ENCODE measurements at regions not wholly inside any gene's neighbourhood (a gene's known extent, or its start where the extent isn't known, plus 50 kb on each side); places are given as distances from the start of the nearest gene placed in this dataset.
"Not testable (repeated sequence)": the region's sequence is repeated elsewhere in the genome, so short reads cannot be mapped to it uniquely, and the experiment has no call there.

GRCh38 chr3:89946884-89947283 is 839.5 kb downstream of the EPHA3 start:
- Histone ChIP-seq H3K9ac (ENCODE audit: low read length) (no peak overlapping the region), H3K27ac (ENCODE audit: low read depth, low read length) (no peak overlapping the region), H3K9me3 (ENCODE audit: low read length) (no peaks in the 10 kb centered on the region), H3K4me3 (ENCODE audit: low read depth in 1 of 2, low read length in 2 of 2) (no peak overlapping the region), H3K36me3 (ENCODE audit: insufficient read depth, low read length) (no peaks in the 10 kb centered on the region), H3K4me1 (ENCODE audit: insufficient read depth, low read length) (no peaks in the 10 kb centered on the region), H3K27me3 (ENCODE audit: control insufficient read depth in 1 of 2, insufficient read depth in 2 of 2, low read length in 2 of 2) (no peaks in the 10 kb centered on the region)

GRCh38 chr3:89947337-89947954 is 840.0 kb downstream of the EPHA3 start:
- H3K27me3 ChIP-seq (ENCODE audit: control insufficient read depth in 1 of 2, insufficient read depth in 2 of 2, low read length in 2 of 2) = no peaks in the 10 kb centered on the region
- H3K9me3 ChIP-seq (ENCODE audit: low read length) = no peaks in the 10 kb centered on the region
- H3K4me3 ChIP-seq (ENCODE audit: low read depth in 1 of 2, low read length in 2 of 2) = no peak overlapping the region
- H3K36me3 ChIP-seq (ENCODE audit: insufficient read depth, low read length) = no peaks in the 10 kb centered on the region
- H3K9ac ChIP-seq (ENCODE audit: low read length) = no peak overlapping the region
- H3K27ac ChIP-seq (ENCODE audit: low read depth, low read length) = no peak overlapping the region
- no peaks in the 10 kb centered on the region for H3K4me1 ChIP-seq (ENCODE audit: insufficient read depth, low read length)

- H3K36me3 ChIP-seq (ENCODE audit: insufficient read depth, low read length) = no peaks in the 10 kb centered on the region
Measured at GRCh38 chr3:89948008-89948407, 840.6 kb downstream of the EPHA3 start.

DNA sequence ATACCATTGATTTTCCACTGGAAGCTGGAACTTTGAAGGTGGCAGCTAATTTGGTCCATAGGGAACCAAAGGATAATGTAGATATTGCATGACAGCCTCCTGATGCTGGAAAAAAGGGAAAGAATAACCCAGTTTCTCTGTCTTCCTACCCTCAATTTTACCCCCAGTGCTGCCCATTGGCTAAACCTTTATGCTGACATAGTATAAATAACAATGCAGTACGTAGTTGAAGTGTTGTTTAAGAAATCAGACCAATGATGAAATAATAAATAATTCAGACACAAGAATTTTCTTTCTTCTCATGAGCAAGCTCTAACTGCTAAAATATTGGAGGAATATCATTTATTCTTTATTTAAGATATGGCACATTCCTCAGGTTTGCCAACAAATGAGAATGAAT is 843.4 kb downstream of the EPHA3 start:
- no peaks in the 10 kb centered on the region for H3K27me3 ChIP-seq (ENCODE audit: control insufficient read depth in 1 of 2, insufficient read depth in 2 of 2, low read length in 2 of 2)
- H3K4me3 ChIP-seq (ENCODE audit: low read depth in 1 of 2, low read length in 2 of 2) = no peak overlapping the region
- no peaks in the 10 kb centered on the region for H3K36me3 ChIP-seq (ENCODE audit: insufficient read depth, low read length)
- peaks cover 18% of the 10 kb centered on the region for H3K4me1 ChIP-seq (ENCODE audit: insufficient read depth, low read length)
- H3K9ac ChIP-seq (ENCODE audit: low read length) = no peak overlapping the region
- H3K27ac ChIP-seq (ENCODE audit: low read depth, low read length) = no peak overlapping the region
- H3K9me3 ChIP-seq (ENCODE audit: low read length) = no peaks in the 10 kb centered on the region

More at GRCh38 chr3:89948008-89948407, 840.6 kb downstream of the EPHA3 start:
- Histone ChIP-seq H3K4me3 (ENCODE audit: low read depth in 1 of 2, low read length in 2 of 2) (no peak overlapping the region), H3K4me1 (ENCODE audit: insufficient read depth, low read length) (peaks cover 3% of the 10 kb centered on the region), H3K9me3 (ENCODE audit: low read length) (no peaks in the 10 kb centered on the region), H3K9ac (ENCODE audit: low read length) (no peak overlapping the region), H3K27ac (ENCODE audit: low read depth, low read length) (no peak overlapping the region), H3K27me3 (ENCODE audit: control insufficient read depth in 1 of 2, insufficient read depth in 2 of 2, low read length in 2 of 2) (no peaks in the 10 kb centered on the region)

DNA sequence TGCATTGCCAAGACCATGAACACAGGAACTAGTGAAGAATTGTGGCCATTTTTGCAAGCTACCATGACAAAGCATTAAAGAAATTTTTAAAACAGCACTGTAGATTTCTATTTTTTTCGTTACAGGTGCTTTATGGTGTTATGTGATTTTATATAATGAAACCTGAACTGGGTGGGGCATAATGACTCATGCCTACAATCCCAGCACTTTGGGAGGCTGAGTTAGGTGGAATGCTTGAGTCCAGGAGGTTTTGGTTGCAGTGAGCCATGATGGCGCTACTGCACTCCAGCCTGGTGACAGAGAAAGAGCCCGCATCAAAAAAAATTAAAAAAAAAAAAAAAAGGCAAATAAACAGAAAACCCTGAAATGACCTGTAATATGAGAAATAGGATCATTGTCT is 846.7 kb downstream of the EPHA3 start:
- Histone ChIP-seq H3K4me1 (ENCODE audit: insufficient read depth, low read length) (peaks cover 18% of the 10 kb centered on the region), H3K27me3 (ENCODE audit: control insufficient read depth in 1 of 2, insufficient read depth in 2 of 2, low read length in 2 of 2) (no peaks in the 10 kb centered on the region), H3K27ac (ENCODE audit: low read depth, low read length) (no peak overlapping the region), H3K4me3 (ENCODE audit: low read depth in 1 of 2, low read length in 2 of 2) (no peak overlapping the region), H3K9ac (ENCODE audit: low read length) (no peak overlapping the region), H3K9me3 (ENCODE audit: low read length) (no peaks in the 10 kb centered on the region), H3K36me3 (ENCODE audit: insufficient read depth, low read length) (no peaks in the 10 kb centered on the region)

DNA sequence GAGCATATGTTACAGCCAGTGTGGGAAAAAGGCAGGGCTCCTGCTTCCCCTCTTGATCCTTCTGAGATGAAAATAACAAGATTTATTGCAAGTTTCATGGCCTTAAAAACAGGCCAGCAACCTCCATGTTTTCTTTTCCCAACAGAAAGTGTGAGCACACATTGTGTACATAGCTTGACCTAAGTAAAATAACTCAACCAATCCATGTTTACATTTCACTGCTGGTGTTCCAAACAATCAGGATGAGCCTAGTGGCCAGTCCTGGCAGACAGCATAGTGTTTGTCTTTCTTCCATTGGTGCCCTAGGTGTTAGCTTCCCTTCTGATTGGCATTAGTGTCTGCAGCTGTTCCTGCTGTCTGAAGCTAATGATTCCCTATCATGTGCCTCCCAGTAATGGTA is 847.7 kb downstream of the EPHA3 start:
- H3K36me3 ChIP-seq (ENCODE audit: insufficient read depth, low read length) = no peaks in the 10 kb centered on the region
- peak overlapping the region; percentile 12 for H3K27ac ChIP-seq (ENCODE audit: low read depth, low read length)
- no peaks in the 10 kb centered on the region for H3K9me3 ChIP-seq (ENCODE audit: low read length)
- H3K27me3 ChIP-seq (ENCODE audit: control insufficient read depth in 1 of 2, insufficient read depth in 2 of 2, low read length in 2 of 2) = no peaks in the 10 kb centered on the region
- no peak overlapping the region for H3K4me3 ChIP-seq (ENCODE audit: low read depth in 1 of 2, low read length in 2 of 2)
- H3K9ac ChIP-seq (ENCODE audit: low read length) = no peak overlapping the region
- peaks cover 18% of the 10 kb centered on the region for H3K4me1 ChIP-seq (ENCODE audit: insufficient read depth, low read length)

GRCh38 chr3:89957451-89957850 is 850.0 kb downstream of the EPHA3 start:
- Histone ChIP-seq H3K36me3 (ENCODE audit: insufficient read depth, low read length) (no peaks in the 10 kb centered on the region), H3K9me3 (ENCODE audit: low read length) (no peaks in the 10 kb centered on the region), H3K4me1 (ENCODE audit: insufficient read depth, low read length) (peaks cover 18% of the 10 kb centered on the region), H3K4me3 (ENCODE audit: low read depth in 1 of 2, low read length in 2 of 2) (no peak overlapping the region), H3K9ac (ENCODE audit: low read length) (no peak overlapping the region), H3K27me3 (ENCODE audit: control insufficient read depth in 1 of 2, insufficient read depth in 2 of 2, low read length in 2 of 2) (no peaks in the 10 kb centered on the region), H3K27ac (ENCODE audit: low read depth, low read length) (no peak overlapping the region)

GRCh38 chr3:89958163-89958562 is 850.7 kb downstream of the EPHA3 start:
- H3K4me3 ChIP-seq (ENCODE audit: low read depth in 1 of 2, low read length in 2 of 2); H3K9me3 ChIP-seq (ENCODE audit: low read length); H3K9ac ChIP-seq (ENCODE audit: low read length); H3K36me3 ChIP-seq (ENCODE audit: insufficient read depth, low read length); H3K27ac ChIP-seq (ENCODE audit: low read depth, low read length); H3K27me3 ChIP-seq (ENCODE audit: control insufficient read depth in 1 of 2, insufficient read depth in 2 of 2, low read length in 2 of 2): not testable (repeated sequence)
- peaks cover 13% of the 10 kb centered on the region for H3K4me1 ChIP-seq (ENCODE audit: insufficient read depth, low read length)

GRCh38 chr3:89964347-89964746 is 856.9 kb downstream of the EPHA3 start:
- Histone ChIP-seq H3K9me3 (ENCODE audit: low read length) (no peaks in the 10 kb centered on the region), H3K4me1 (ENCODE audit: insufficient read depth, low read length) (no peaks in the 10 kb centered on the region), H3K27me3 (ENCODE audit: control insufficient read depth in 1 of 2, insufficient read depth in 2 of 2, low read length in 2 of 2) (no peaks in the 10 kb centered on the region)

DNA sequence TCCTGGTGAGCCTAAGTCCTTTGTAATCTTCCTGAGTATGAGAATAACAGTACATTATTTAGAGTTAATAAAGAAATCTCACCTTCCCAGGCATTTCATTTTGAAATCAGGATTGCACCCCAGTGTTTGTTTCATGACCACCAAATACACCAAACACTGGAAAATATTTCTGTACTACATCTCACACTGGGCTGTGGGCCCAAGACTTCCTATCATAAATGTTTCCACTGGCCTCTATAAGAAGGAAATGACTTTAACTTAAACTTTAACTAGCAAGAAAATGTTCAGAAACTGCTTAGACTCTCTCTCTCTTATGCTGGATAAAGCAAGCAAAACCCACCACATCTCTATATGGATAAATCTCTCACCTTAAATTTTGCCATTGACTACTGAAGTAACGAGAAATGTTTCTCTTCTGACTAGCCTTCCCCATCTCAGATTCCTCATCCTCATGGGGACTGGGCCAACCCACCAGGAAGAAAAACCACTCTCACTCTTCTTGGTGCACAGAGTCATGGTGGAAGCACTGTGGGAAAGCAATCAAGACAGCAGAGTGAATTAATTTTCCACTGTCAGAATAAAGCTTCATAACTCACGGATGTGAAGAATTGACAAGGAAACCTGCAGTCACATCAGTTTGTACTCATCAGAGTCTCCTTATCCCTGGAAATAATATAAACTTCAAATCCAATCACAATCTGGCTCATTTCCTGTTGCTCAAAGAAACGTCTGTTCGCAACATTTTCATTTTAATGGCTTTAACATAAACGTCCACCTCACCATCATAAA is 859.6 kb downstream of the EPHA3 start:
- Histone ChIP-seq H3K36me3 (ENCODE audit: insufficient read depth, low read length) (no peaks in the 10 kb centered on the region), H3K9ac (ENCODE audit: low read length) (no peak overlapping the region), H3K27ac (ENCODE audit: low read depth, low read length) (no peak overlapping the region), H3K4me1 (ENCODE audit: insufficient read depth, low read length) (no peaks in the 10 kb centered on the region), H3K27me3 (ENCODE audit: control insufficient read depth in 1 of 2, insufficient read depth in 2 of 2, low read length in 2 of 2) (no peaks in the 10 kb centered on the region), H3K9me3 (ENCODE audit: low read length) (no peaks in the 10 kb centered on the region), H3K4me3 (ENCODE audit: low read depth in 1 of 2, low read length in 2 of 2) (no peak overlapping the region)

More at GRCh38 chr3:89964347-89964746, 856.9 kb downstream of the EPHA3 start:
- no peak overlapping the region for H3K27ac ChIP-seq (ENCODE audit: low read depth, low read length)
- H3K9ac ChIP-seq (ENCODE audit: low read length) = no peak overlapping the region
- no peaks in the 10 kb centered on the region for H3K36me3 ChIP-seq (ENCODE audit: insufficient read depth, low read length)
- no peak overlapping the region for H3K4me3 ChIP-seq (ENCODE audit: low read depth in 1 of 2, low read length in 2 of 2)

GRCh38 chr3:89971329-89971728 is 863.9 kb downstream of the EPHA3 start:
- H3K27me3 ChIP-seq (ENCODE audit: control insufficient read depth in 1 of 2, insufficient read depth in 2 of 2, low read length in 2 of 2) = no peaks in the 10 kb centered on the region
- no peaks in the 10 kb centered on the region for H3K9me3 ChIP-seq (ENCODE audit: low read length)
- no peaks in the 10 kb centered on the region for H3K36me3 ChIP-seq (ENCODE audit: insufficient read depth, low read length)
- H3K27ac ChIP-seq (ENCODE audit: low read depth, low read length) = no peak overlapping the region
- no peaks in the 10 kb centered on the region for H3K4me1 ChIP-seq (ENCODE audit: insufficient read depth, low read length)
- no peak overlapping the region for H3K4me3 ChIP-seq (ENCODE audit: low read depth in 1 of 2, low read length in 2 of 2)
- no peak overlapping the region for H3K9ac ChIP-seq (ENCODE audit: low read length)

GRCh38 chr3:89973156-89973555 is 865.7 kb downstream of the EPHA3 start:
- Histone ChIP-seq H3K36me3 (ENCODE audit: insufficient read depth, low read length) (no peaks in the 10 kb centered on the region), H3K4me3 (ENCODE audit: low read depth in 1 of 2, low read length in 2 of 2) (no peak overlapping the region), H3K9ac (ENCODE audit: low read length) (no peak overlapping the region), H3K27me3 (ENCODE audit: control insufficient read depth in 1 of 2, insufficient read depth in 2 of 2, low read length in 2 of 2) (no peaks in the 10 kb centered on the region), H3K9me3 (ENCODE audit: low read length) (no peaks in the 10 kb centered on the region), H3K27ac (ENCODE audit: low read depth, low read length) (no peak overlapping the region), H3K4me1 (ENCODE audit: insufficient read depth, low read length) (no peaks in the 10 kb centered on the region)
